ENCODE measurements at regions not wholly inside any gene's neighbourhood (a gene's known extent, or its start where the extent isn't known, plus 50 kb on each side); places are given as distances from the start of the nearest gene placed in this dataset.

DNA sequence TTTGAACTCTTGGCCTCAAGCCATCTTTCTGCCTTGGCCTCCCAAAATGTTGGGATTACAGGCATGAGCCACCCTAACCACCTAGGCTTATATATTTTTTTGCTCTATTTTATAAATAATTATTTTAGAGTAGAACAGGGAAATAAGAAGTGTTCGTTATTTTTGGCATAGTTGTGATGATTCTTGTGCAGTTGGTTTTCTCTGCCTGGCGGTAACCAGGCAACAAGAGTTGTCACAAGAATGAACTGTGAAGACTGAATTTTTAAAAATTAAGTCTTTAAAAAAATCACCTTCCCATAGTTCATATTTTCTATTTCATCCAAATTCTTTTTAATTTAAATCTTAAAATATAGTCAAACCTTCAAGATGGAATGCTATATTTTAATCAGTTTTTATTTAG lies 310.2 kb downstream of the ARL6IP6 start:
- intact Hi-C loops (cut with DNase I; ENCODE audit: low total_unique reads): no loop called here
- no peak for ATAC-seq
- no peaks in the 10 kb centered on the region for H3K36me3 ChIP-seq
- H3K4me3 ChIP-seq: no peak overlapping the region
- no peak for DNase-seq
- in situ Hi-C loops (cut with MboI; ENCODE audit: low sequenced_read_pairs in 4 of 4): no loop called here
- H3K27me3 ChIP-seq: no peaks in the 10 kb centered on the region
- no peaks in the 10 kb centered on the region for H3K4me1 ChIP-seq
- H3K9me3 ChIP-seq: no peaks in the 10 kb centered on the region
- H3K27ac ChIP-seq: no peak overlapping the region
- TF ChIP-seq, protein P1, sequence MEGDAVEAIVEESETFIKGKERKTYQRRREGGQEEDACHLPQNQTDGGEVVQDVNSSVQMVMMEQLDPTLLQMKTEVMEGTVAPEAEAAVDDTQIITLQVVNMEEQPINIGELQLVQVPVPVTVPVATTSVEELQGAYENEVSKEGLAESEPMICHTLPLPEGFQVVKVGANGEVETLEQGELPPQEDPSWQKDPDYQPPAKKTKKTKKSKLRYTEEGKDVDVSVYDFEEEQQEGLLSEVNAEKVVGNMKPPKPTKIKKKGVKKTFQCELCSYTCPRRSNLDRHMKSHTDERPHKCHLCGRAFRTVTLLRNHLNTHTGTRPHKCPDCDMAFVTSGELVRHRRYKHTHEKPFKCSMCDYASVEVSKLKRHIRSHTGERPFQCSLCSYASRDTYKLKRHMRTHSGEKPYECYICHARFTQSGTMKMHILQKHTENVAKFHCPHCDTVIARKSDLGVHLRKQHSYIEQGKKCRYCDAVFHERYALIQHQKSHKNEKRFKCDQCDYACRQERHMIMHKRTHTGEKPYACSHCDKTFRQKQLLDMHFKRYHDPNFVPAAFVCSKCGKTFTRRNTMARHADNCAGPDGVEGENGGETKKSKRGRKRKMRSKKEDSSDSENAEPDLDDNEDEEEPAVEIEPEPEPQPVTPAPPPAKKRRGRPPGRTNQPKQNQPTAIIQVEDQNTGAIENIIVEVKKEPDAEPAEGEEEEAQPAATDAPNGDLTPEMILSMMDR (IDR thresholded peaks at IDR 0.05 in 4 of 5, conservative IDR thresholded peaks at IDR 0.05 in 1 of 5): no peak
- no peak for TF ChIP-seq POLR2A (IDR thresholded peaks at IDR 0.05)

DNA sequence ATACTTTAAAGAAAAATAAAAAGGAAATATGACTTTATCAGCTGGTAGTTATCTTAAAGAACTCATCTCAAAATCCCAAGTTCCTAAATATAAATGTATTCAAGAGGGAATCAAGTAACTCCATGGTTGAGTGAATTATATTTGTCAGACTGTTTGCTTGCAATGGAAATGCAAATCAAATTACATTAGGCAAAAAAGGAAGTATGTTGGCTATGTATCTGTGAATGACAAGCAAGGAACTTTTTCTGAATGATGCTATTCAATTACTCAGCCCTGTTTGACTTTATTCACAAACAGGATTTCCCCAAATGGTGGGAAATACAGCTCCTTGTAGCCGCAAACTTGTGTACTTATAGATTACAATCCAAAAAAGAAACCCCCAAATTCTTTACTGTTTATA lies 309.1 kb downstream of the ARL6IP6 start:
- Histone ChIP-seq H3K9me3 (no peaks in the 10 kb centered on the region), H3K4me3 (no peak overlapping the region), H3K4me1 (no peaks in the 10 kb centered on the region), H3K36me3 (no peaks in the 10 kb centered on the region), H3K27ac (no peak overlapping the region), H3K27me3 (no peaks in the 10 kb centered on the region)
- ATAC-seq (no peak), DNase-seq (no peak)
- TF ChIP-seq, protein P1 (IDR thresholded peaks at IDR 0.05 in 4 of 5, conservative IDR thresholded peaks at IDR 0.05 in 1 of 5): no peak
- no peak for TF ChIP-seq POLR2A (IDR thresholded peaks at IDR 0.05)
- intact Hi-C loops (cut with DNase I; ENCODE audit: low total_unique reads): no loop called here
- in situ Hi-C loops (cut with MboI; ENCODE audit: low sequenced_read_pairs in 4 of 4): no loop called here

DNA sequence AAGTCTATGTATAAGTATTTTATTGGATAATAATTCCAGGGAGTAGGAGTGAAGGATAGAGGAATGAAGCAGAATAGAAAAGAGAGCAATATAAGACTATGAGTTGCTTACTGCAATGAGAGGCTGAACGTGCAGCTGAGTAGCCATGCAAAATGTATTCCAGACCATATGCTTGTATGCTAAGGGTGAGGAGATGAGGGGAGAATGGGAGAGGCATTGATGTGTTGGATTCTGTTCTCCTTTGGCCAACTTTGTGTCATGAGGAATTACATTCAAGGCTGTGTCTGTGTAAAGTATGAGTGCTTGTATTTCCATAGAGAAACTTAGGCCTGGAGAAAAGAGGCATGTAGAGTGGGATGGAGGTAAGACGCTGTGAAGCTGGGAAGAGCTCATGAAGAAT lies 301.8 kb downstream of the ARL6IP6 start:
- no peaks in the 10 kb centered on the region for H3K36me3 ChIP-seq
- H3K9me3 ChIP-seq: no peaks in the 10 kb centered on the region
- H3K27ac ChIP-seq: no peak overlapping the region
- no peaks in the 10 kb centered on the region for H3K4me1 ChIP-seq
- TF ChIP-seq, protein P1 (IDR thresholded peaks at IDR 0.05 in 4 of 5, conservative IDR thresholded peaks at IDR 0.05 in 1 of 5): no peak
- TF ChIP-seq POLR2A (IDR thresholded peaks at IDR 0.05): no peak
- intact Hi-C loops (cut with DNase I; ENCODE audit: low total_unique reads) (no loop called here), in situ Hi-C loops (cut with MboI; ENCODE audit: low sequenced_read_pairs in 4 of 4) (no loop called here)
- ATAC-seq: no peak
- H3K27me3 ChIP-seq: no peaks in the 10 kb centered on the region
- no peak for DNase-seq
- H3K4me3 ChIP-seq: no peak overlapping the region

DNA sequence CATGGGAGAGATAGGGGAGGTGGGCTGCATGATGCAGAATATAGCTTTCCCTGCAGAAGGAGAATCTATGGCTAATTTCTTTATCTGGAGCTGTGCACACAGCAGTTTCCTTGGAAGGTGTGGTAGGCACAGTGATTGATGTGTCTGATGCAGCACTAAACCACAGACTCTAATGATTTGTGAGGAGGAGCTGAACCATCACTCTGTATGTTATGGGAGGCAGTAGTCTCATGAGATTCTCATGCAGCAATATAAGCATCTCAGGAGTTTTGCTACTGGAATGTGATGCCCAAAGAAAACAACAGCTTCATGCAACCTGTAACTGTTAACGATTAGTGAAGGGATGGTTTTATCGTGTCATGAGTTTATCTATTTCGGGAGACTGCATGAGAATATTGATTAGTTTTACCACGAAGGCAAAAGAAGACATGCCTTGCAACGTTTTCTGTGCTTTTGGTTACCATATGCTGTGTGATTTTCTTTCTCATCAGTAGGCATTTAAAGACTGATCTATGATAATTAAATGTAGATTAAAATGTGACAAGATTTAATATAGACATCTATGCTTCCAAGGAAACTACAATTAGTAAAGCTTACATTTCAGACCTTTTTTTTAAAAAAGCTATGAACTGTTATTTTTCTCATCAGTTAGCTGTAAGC lies 286.8 kb downstream of the ARL6IP6 start:
- no peaks in the 10 kb centered on the region for H3K4me1 ChIP-seq
- ATAC-seq (no peak), DNase-seq (no peak)
- H3K27me3 ChIP-seq: no peaks in the 10 kb centered on the region
- H3K36me3 ChIP-seq: no peaks in the 10 kb centered on the region
- H3K4me3 ChIP-seq: no peak overlapping the region
- TF ChIP-seq POLR2A (IDR thresholded peaks at IDR 0.05): no peak
- TF ChIP-seq, protein P1 (IDR thresholded peaks at IDR 0.05 in 4 of 5, conservative IDR thresholded peaks at IDR 0.05 in 1 of 5): no peak
- no peak overlapping the region for H3K27ac ChIP-seq
- intact Hi-C loops (cut with DNase I; ENCODE audit: low total_unique reads): no loop called here
- in situ Hi-C loops (cut with MboI; ENCODE audit: low sequenced_read_pairs in 4 of 4): no loop called here
- no peaks in the 10 kb centered on the region for H3K9me3 ChIP-seq

DNA sequence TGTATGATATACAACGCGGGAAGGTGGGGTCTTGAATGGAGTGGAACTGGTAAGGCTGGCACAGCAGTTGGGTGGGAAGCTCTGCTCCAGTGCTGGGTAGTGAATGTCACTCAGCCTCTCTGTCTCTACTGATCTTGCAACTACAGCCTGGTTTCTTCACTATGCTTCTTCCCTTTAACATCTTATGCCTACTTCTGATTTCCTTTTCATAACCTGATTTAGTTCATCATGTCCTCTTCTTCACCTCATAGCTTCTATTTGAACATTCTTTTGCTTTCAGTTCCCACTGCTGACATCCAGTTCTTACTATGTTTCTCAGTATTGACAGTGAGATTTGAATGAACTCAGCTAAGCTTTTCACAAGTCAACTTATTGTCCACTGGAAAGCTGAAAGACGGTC lies 286.2 kb downstream of the ARL6IP6 start:
- DNase-seq (no peak), ATAC-seq (no peak)
- in situ Hi-C loops (cut with MboI; ENCODE audit: low sequenced_read_pairs in 4 of 4) (no loop called here), intact Hi-C loops (cut with DNase I; ENCODE audit: low total_unique reads) (no loop called here)
- no peaks in the 10 kb centered on the region for H3K9me3 ChIP-seq
- H3K27me3 ChIP-seq: no peaks in the 10 kb centered on the region
- H3K36me3 ChIP-seq: no peaks in the 10 kb centered on the region
- no peaks in the 10 kb centered on the region for H3K4me1 ChIP-seq
- no peak for TF ChIP-seq POLR2A (IDR thresholded peaks at IDR 0.05)
- TF ChIP-seq, protein P1 (IDR thresholded peaks at IDR 0.05 in 4 of 5, conservative IDR thresholded peaks at IDR 0.05 in 1 of 5): no peak
- H3K4me3 ChIP-seq: no peak overlapping the region
- no peak overlapping the region for H3K27ac ChIP-seq
